SK-N-MC (cell line): ENCODE measurements at regions not wholly inside any gene's neighbourhood (a gene's known extent, or its start where the extent isn't known, plus 50 kb on each side); places are given as distances from the start of the nearest gene placed in this dataset.
"Not testable (repeated sequence)": the region's sequence is repeated elsewhere in the genome, so short reads cannot be mapped to it uniquely, and the experiment has no call there.

Source experiments
- EZH2 ChIP-seq: fragments of 200-600 bp; sonication (generic); IDR thresholded peaks from one replicate; pipeline ENCODE4 v1.6.1; 2017; ENCODE audit warnings: antibody characterized with exemption
- POLR2AphosphoS5 ChIP-seq: IDR thresholded peaks from 2 replicates; pipeline ENCODE4 v1.6.1; 2012; ENCODE audit warnings: mild to moderate bottlenecking, low read depth, low read length, borderline replicate concordance

DNA sequence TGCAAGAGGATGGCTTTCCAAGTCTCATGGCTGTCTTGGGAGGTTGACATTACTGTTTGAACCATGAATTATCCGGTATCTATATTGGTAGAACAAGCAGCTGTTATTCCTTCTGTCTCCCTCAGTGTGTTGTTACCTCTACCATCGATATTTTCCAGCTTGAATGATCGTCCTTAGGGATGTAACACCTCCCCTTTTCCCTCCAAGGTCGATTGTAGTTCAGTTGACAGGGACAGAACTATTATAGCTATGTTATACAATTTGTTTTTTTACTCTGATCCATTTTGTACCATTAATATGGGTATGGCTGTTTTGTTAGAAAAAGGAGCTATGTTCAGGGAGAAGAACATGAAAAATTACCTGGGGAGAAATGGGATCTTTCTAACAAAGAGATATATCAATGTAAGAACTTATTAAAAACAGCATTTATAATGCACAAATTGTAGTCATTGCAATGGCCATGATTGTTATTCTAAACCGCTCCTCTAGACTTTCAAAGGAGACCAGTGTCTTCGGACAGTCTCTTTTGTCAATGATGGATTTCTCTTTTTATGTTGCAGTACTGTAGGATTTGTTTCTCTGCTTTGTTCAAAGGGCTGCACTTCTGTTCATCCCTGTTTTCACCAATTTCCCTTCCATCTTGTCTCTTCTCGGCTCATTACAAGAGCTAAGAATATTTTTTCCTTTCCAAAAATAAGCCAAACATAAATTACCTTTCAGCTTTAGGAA, 1535.5 kb downstream of the KHDRBS2 start:
- TF ChIP-seq POLR2AphosphoS5, EZH2: not testable (repeated sequence)
